CD4-positive, alpha-beta T cell (primary cell): ENCODE measurements at regions not wholly inside any gene's neighbourhood (a gene's known extent, or its start where the extent isn't known, plus 50 kb on each side); places are given as distances from the start of the nearest gene placed in this dataset.

Source experiments
- ATAC-seq: fragments of 200-7000 bp; cut with Tn5 transposase; one replicate; pipeline ENCODE4 v1.10.0; 2022; ENCODE audit warnings: mild to moderate bottlenecking; ENCODE audit not compliant: poor library complexity
- CTCF ChIA-PET: fragments of 350-600 bp; sonication (Branson Sonifier 250); formaldehyde crosslinking; loops from one replicate; lab custom pipeline; 2021; ENCODE audit warnings: antibody characterized with exemption, inconsistent platforms; lab: Charles Lee
- POLR2A ChIA-PET: fragments of 350-600 bp; sonication (Branson Sonifier 250); formaldehyde crosslinking; loops from one replicate; lab custom pipeline; 2021; ENCODE audit warnings: antibody characterized with exemption, inconsistent platforms; lab: Charles Lee
- DNase-seq, 14 experiments: peaks; one replicate each; pipeline ENCODE4 v3.0.0-alpha.2; 2013 to 2020; ENCODE audit warnings: mixed read lengths in 2 of 14
- H3K27ac ChIP-seq, 2 donors: one replicate each; pipeline versions ENCODE4 v1.5.1 to v1.7.0; 2013; ENCODE audit warnings: low read length in 2 of 2, low read depth in 1 of 2, mild to moderate bottlenecking in 1 of 2
- H3K27me3 ChIP-seq, 2 experiments: 1 replicate in 1 of 2; 2 replicates in 1 of 2; pipeline versions ENCODE4 v1.6.1 to v1.7.0; 2013; ENCODE audit warnings: low read length in 2 of 2, control low read depth in 1 of 2, mild to moderate bottlenecking in 1 of 2, moderate library complexity in 1 of 2; ENCODE audit not compliant: insufficient read depth in 2 of 2, control insufficient read depth in 1 of 2
- H3K36me3 ChIP-seq: one replicate; pipeline ENCODE4 v1.6.1; 2013; ENCODE audit warnings: low read length, control low read depth; ENCODE audit not compliant: insufficient read depth
- H3K4me1 ChIP-seq: one replicate; pipeline ENCODE4 v1.6.1; 2013; ENCODE audit warnings: low read length, control low read depth; ENCODE audit not compliant: insufficient read depth
- H3K4me3 ChIP-seq: one replicate; pipeline ENCODE4 v1.5.1; 2013; ENCODE audit warnings: mild to moderate bottlenecking, low read length, moderate library complexity
- H3K9me3 ChIP-seq, 2 experiments: 1 replicate in 1 of 2; 2 replicates in 1 of 2; pipeline versions ENCODE4 v1.6.1 to v1.7.0; 2013; ENCODE audit warnings: low read length in 2 of 2, mild to moderate bottlenecking in 2 of 2, control low read depth in 1 of 2, moderate library complexity in 1 of 2; ENCODE audit not compliant: control insufficient read depth in 1 of 2, insufficient read depth in 1 of 2
- H3K27ac Mint-ChIP-seq: one replicate; pipeline ENCODE4 v1.8.0; 2020; ENCODE audit warnings: mixed read lengths
- H3K27me3 Mint-ChIP-seq: one replicate; pipeline ENCODE4 v1.8.0; 2021; ENCODE audit warnings: mixed read lengths
- H3K36me3 Mint-ChIP-seq: one replicate; pipeline ENCODE4 v1.8.0; 2021; ENCODE audit warnings: low read depth, mixed read lengths
- H3K4me1 Mint-ChIP-seq: one replicate; pipeline ENCODE4 v1.8.0; 2021; ENCODE audit warnings: low read depth, mixed read lengths
- H3K4me3 Mint-ChIP-seq: one replicate; pipeline ENCODE4 v1.8.0; 2020; ENCODE audit warnings: mild to moderate bottlenecking, mixed read lengths
- H3K9me3 Mint-ChIP-seq: one replicate; pipeline ENCODE4 v1.8.0; 2020; ENCODE audit warnings: mixed read lengths
- CTCF ChIP-seq: fragments of 200-600 bp; IDR thresholded peaks from one replicate; pipeline ENCODE4 v1.8.0; 2022; ENCODE audit warnings: antibody characterized with exemption, mild to moderate bottlenecking
- intact Hi-C, 2 experiments: fragments of 100-400 bp; cut with DNase I in 1 of 2; cut with micrococcal nuclease in 1 of 2; formaldehyde crosslinking; loops; one replicate each; pipeline versions ENCODE4 v1.15.1 to v1.9.0; 2023 to 2025; cut with DNase I, micrococcal nuclease

- Mint-ChIP-seq H3K36me3 (no peaks in the 10 kb centered on the region), H3K9me3 (peaks cover 2% of the 10 kb centered on the region), H3K4me1 (no peaks in the 10 kb centered on the region), H3K27ac (no peak overlapping the region), H3K27me3 (no peaks in the 10 kb centered on the region), H3K4me3 (no peak overlapping the region)
- H3K27ac ChIP-seq = no peak overlapping the region
- ChIA-PET CTCF (no interaction called here), POLR2A (no interaction called here)
- no peaks in the 10 kb centered on the region for H3K9me3 ChIP-seq
- no peaks in the 10 kb centered on the region for H3K36me3 ChIP-seq
- DNase-seq = no peak
- H3K4me3 ChIP-seq = no peak overlapping the region
- H3K4me1 ChIP-seq = no peaks in the 10 kb centered on the region
- TF ChIP-seq CTCF = no peak
- intact Hi-C loops = no loop called here
- H3K27me3 ChIP-seq = no peaks in the 10 kb centered on the region
- no peak for ATAC-seq
Measured at GRCh38 chr4:126973201-126973600, 659.6 kb upstream of the INTU start.

- no peaks in the 10 kb centered on the region for H3K36me3 ChIP-seq
- H3K4me3 Mint-ChIP-seq = no peak overlapping the region
- ATAC-seq (no peak), DNase-seq (no peak)
- CTCF ChIA-PET = no interaction called here
- no peaks in the 10 kb centered on the region for H3K36me3 Mint-ChIP-seq
- no peaks in the 10 kb centered on the region for H3K27me3 Mint-ChIP-seq
- peaks cover 6% of the 10 kb centered on the region for H3K9me3 Mint-ChIP-seq
- H3K4me1 ChIP-seq = no peaks in the 10 kb centered on the region
- H3K27ac Mint-ChIP-seq = no peak overlapping the region
- H3K27me3 ChIP-seq = no peaks in the 10 kb centered on the region
- no peaks in the 10 kb centered on the region for H3K4me1 Mint-ChIP-seq
- POLR2A ChIA-PET = no interaction called here
- intact Hi-C loops = no loop called here
- no peak for TF ChIP-seq CTCF
- H3K27ac ChIP-seq = no peak overlapping the region
- no peaks in the 10 kb centered on the region for H3K9me3 ChIP-seq
- no peak overlapping the region for H3K4me3 ChIP-seq
Measured at GRCh38 chr4:126976850-126977632, 655.7 kb upstream of the INTU start.

DNA sequence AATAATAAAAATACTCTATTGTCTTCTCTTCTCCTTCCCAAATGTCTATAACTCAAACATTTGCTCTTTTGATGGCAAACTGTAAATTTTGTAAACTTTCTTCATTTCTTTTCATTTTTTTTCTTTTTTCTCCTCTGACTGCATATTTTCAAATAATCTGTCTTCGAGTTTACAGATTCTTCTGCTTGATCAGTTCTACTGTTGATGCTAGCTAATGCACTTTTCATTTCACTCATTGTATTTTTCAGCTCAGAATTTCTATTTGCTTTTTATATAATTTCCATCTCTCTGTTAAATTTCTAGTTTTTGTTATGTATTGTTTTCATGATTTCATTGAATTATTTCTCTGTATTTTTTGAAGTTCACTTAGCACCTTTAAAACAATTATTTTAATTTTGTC, 646.8 kb upstream of the INTU start:
- Histone ChIP-seq H3K4me1 (no peaks in the 10 kb centered on the region), H3K4me3 (no peak overlapping the region), H3K27ac (no peak overlapping the region), H3K36me3 (no peaks in the 10 kb centered on the region), H3K9me3 (peaks cover 0 to 6% of the 10 kb centered on the region in 2 experiments), H3K27me3 (no peaks in the 10 kb centered on the region)
- no peak for DNase-seq
- no peaks in the 10 kb centered on the region for H3K4me1 Mint-ChIP-seq
- peaks cover 11% of the 10 kb centered on the region for H3K9me3 Mint-ChIP-seq
- H3K4me3 Mint-ChIP-seq = no peak overlapping the region
- ChIA-PET CTCF (no interaction called here), POLR2A (no interaction called here)
- intact Hi-C loops = no loop called here
- no peaks in the 10 kb centered on the region for H3K27me3 Mint-ChIP-seq
- H3K27ac Mint-ChIP-seq = no peak overlapping the region
- TF ChIP-seq CTCF = no peak
- ATAC-seq = no peak
- H3K36me3 Mint-ChIP-seq = no peaks in the 10 kb centered on the region
